Gastroesophageal sphincter (tissue), 3 donors: ENCODE measurements at regions not wholly inside any gene's neighbourhood (a gene's known extent, or its start where the extent isn't known, plus 50 kb on each side); places are given as distances from the start of the nearest gene placed in this dataset.

Source experiments
- CTCF ChIP-seq, 4 experiments: fragments of 200-600 bp in 2 of 4; fragments of 450-650 bp in 2 of 4; sonication (generic) in 1 of 4; IDR thresholded peaks; one replicate each; pipeline ENCODE4 v1.5.1; 2017 to 2019; ENCODE audit warnings: antibody characterized with exemption in 4 of 4, mild to moderate bottlenecking in 2 of 4, moderate library complexity in 2 of 4
- POLR2AphosphoS5 ChIP-seq: sonication (generic); formaldehyde crosslinking; IDR thresholded peaks from one replicate; pipeline ENCODE4 v1.6.1; 2017; ENCODE audit warnings: antibody characterized with exemption

- no peak for TF ChIP-seq CTCF (IDR thresholded peaks at IDR 0.05)
- TF ChIP-seq POLR2AphosphoS5: no peak
Measured at GRCh38 chr3:25037049-25037547, 391.0 kb upstream of the RARB start.
